ENCODE measurements at regions not wholly inside any gene's neighbourhood (a gene's known extent, or its start where the extent isn't known, plus 50 kb on each side); places are given as distances from the start of the nearest gene placed in this dataset.

DNA sequence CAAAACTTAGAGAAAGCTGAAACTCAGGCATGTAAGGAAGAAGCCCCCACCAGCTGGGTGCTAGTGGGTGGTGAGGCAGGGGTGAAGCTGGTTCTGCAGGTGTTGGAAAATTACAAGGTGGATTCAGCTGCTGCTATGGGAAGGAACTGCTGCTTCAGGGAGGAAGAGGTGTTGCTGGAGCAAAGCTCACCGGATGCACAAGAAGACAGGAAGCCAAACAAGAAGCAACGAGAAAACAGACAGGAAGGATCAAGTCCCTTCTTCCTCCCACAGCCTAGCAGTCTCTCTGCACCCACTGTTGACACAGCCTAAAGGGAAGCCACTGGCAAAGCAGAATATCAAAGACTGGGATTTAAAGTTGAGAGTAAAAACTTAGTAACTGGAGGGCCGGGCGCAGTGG lies 100.2 kb upstream of the JADE1 start:
- TF ChIP-seq EZH2phosphoT487 (IDR thresholded peaks at IDR 0.05; ENCODE audit: borderline replicate concordance): no peak
- TF ChIP-seq, protein P1, sequence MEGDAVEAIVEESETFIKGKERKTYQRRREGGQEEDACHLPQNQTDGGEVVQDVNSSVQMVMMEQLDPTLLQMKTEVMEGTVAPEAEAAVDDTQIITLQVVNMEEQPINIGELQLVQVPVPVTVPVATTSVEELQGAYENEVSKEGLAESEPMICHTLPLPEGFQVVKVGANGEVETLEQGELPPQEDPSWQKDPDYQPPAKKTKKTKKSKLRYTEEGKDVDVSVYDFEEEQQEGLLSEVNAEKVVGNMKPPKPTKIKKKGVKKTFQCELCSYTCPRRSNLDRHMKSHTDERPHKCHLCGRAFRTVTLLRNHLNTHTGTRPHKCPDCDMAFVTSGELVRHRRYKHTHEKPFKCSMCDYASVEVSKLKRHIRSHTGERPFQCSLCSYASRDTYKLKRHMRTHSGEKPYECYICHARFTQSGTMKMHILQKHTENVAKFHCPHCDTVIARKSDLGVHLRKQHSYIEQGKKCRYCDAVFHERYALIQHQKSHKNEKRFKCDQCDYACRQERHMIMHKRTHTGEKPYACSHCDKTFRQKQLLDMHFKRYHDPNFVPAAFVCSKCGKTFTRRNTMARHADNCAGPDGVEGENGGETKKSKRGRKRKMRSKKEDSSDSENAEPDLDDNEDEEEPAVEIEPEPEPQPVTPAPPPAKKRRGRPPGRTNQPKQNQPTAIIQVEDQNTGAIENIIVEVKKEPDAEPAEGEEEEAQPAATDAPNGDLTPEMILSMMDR (conservative IDR thresholded peaks at IDR 0.05; ENCODE audit: low read length): no peak
- Histone ChIP-seq H3K79me2 (ENCODE audit: insufficient read depth, low read length) (no peaks in the 10 kb centered on the region), H2AFZ (ENCODE audit: low read length) (peak overlapping the region; percentile 82), H4K20me1 (ENCODE audit: insufficient read depth, low read length, poor library complexity, severe bottlenecking) (no peaks in the 10 kb centered on the region), H3F3A (ENCODE audit: low read depth) (no peaks in the 10 kb centered on the region), H3K4me1 (ENCODE audit: insufficient read depth, low read length, poor library complexity, severe bottlenecking) (no peaks in the 10 kb centered on the region), H3K9me2 (replicated peaks; ENCODE audit: low read depth, low read length) (no peaks in the 10 kb centered on the region), H3K36me3 (ENCODE audit: insufficient read depth, low read length) (no peaks in the 10 kb centered on the region), H3K9ac (ENCODE audit: low read depth, low read length, poor library complexity, severe bottlenecking) (no peak overlapping the region), H3K4me2 (ENCODE audit: low read depth, low read length, poor library complexity, severe bottlenecking) (no peak overlapping the region), H3K4me3 (ENCODE audit: low read length, poor library complexity, severe bottlenecking) (no peak overlapping the region), H3K9me3 (ENCODE audit: insufficient read depth, low read depth, low read length) (no peaks in the 10 kb centered on the region), H3K27me3 (ENCODE audit: insufficient read depth, low read length, poor library complexity, severe bottlenecking) (no peaks in the 10 kb centered on the region)

DNA sequence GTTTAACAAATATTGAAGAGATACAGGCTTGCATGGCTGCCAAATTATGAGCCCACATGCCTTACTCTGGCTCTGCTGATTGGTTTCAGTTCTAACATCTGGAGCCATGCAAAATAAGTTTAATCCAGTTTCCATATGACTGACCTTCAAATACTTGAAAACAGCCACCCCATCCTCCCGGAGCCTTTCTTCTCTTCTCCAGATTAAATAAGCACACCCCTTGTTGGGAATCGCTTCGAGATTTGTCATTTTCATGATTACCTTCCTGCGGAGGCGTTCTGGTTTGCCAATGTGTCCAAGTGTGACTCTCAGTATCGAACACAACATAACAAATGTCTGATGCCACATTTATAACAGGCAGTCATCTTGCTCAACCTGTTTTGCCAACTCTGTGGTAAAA lies 101.6 kb upstream of the JADE1 start:
- Histone ChIP-seq H3K79me2 (ENCODE audit: insufficient read depth, low read length) (no peaks in the 10 kb centered on the region), H3K36me3 (ENCODE audit: insufficient read depth, low read length) (no peaks in the 10 kb centered on the region), H3K4me3 (ENCODE audit: low read length, poor library complexity, severe bottlenecking) (no peak overlapping the region), H4K20me1 (ENCODE audit: insufficient read depth, low read length, poor library complexity, severe bottlenecking) (no peaks in the 10 kb centered on the region), H2AFZ (ENCODE audit: low read length) (no peak overlapping the region), H3K4me2 (ENCODE audit: low read depth, low read length, poor library complexity, severe bottlenecking) (no peak overlapping the region), H3K27me3 (ENCODE audit: insufficient read depth, low read length, poor library complexity, severe bottlenecking) (no peaks in the 10 kb centered on the region), H3K4me1 (ENCODE audit: insufficient read depth, low read length, poor library complexity, severe bottlenecking) (no peaks in the 10 kb centered on the region), H3K9me3 (ENCODE audit: insufficient read depth, low read depth, low read length) (no peaks in the 10 kb centered on the region), H3K9me2 (replicated peaks; ENCODE audit: low read depth, low read length) (no peaks in the 10 kb centered on the region), H3K9ac (ENCODE audit: low read depth, low read length, poor library complexity, severe bottlenecking) (no peak overlapping the region), H3F3A (ENCODE audit: low read depth) (no peaks in the 10 kb centered on the region)
- no peak for TF ChIP-seq EZH2phosphoT487 (IDR thresholded peaks at IDR 0.05; ENCODE audit: borderline replicate concordance)
- TF ChIP-seq, protein P1 (conservative IDR thresholded peaks at IDR 0.05; ENCODE audit: low read length): no peak

DNA sequence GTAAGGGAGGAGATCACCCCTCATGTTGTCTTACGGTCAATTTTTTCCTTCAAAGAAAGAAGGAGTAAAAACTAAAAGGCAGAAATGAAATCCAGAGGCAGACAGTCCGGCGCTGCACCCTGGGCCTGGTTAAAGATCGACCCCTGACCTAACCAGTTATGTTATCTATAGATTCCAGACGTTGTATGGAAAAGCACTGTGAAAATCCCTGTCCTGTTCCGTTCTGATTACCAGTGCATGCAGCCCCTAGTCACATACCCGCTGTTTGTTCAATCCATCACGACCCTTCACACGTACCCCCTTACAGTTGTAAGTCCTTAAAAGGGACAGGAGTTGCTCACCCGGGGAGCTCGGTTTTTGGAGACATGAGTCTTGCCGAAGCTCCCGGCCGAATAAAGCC lies 105.6 kb upstream of the JADE1 start:
- no peaks in the 10 kb centered on the region for H4K20me1 ChIP-seq (ENCODE audit: insufficient read depth, low read length, poor library complexity, severe bottlenecking)
- no peaks in the 10 kb centered on the region for H3K9me3 ChIP-seq (ENCODE audit: insufficient read depth, low read depth, low read length)
- H3K4me1 ChIP-seq (ENCODE audit: insufficient read depth, low read length, poor library complexity, severe bottlenecking): no peaks in the 10 kb centered on the region
- no peak overlapping the region for H3K4me3 ChIP-seq (ENCODE audit: low read length, poor library complexity, severe bottlenecking)
- no peak overlapping the region for H3K4me2 ChIP-seq (ENCODE audit: low read depth, low read length, poor library complexity, severe bottlenecking)
- no peaks in the 10 kb centered on the region for H3K36me3 ChIP-seq (ENCODE audit: insufficient read depth, low read length)
- TF ChIP-seq EZH2phosphoT487 (IDR thresholded peaks at IDR 0.05; ENCODE audit: borderline replicate concordance): no peak
- TF ChIP-seq, protein P1 (conservative IDR thresholded peaks at IDR 0.05; ENCODE audit: low read length): no peak
- no peak overlapping the region for H3K9ac ChIP-seq (ENCODE audit: low read depth, low read length, poor library complexity, severe bottlenecking)
- H2AFZ ChIP-seq (ENCODE audit: low read length): no peak overlapping the region
- H3K27me3 ChIP-seq (ENCODE audit: insufficient read depth, low read length, poor library complexity, severe bottlenecking): no peaks in the 10 kb centered on the region
- H3F3A ChIP-seq (ENCODE audit: low read depth): no peaks in the 10 kb centered on the region
- no peaks in the 10 kb centered on the region for H3K79me2 ChIP-seq (ENCODE audit: insufficient read depth, low read length)
- H3K9me2 ChIP-seq (replicated peaks; ENCODE audit: low read depth, low read length): no peaks in the 10 kb centered on the region
